Caco-2 (cell line): ENCODE measurements at regions not wholly inside any gene's neighbourhood (a gene's known extent, or its start where the extent isn't known, plus 50 kb on each side); places are given as distances from the start of the nearest gene placed in this dataset.

Source experiments
- BruUV-seq: library from RNA; stranded (reverse); fragments of 400-500 nt; replicated peaks from 2 replicates; lab custom pipeline; 2021; lab: Mats Ljungman, UMichigan
- CTCF ChIA-PET: fragments of 300-600 bp; sonication (Branson Sonifier 250); formaldehyde crosslinking; loops from one replicate; lab custom pipeline; 2022; ENCODE audit warnings: antibody characterized with exemption; lab: Charles Lee
- POLR2A ChIA-PET: fragments of 300-600 bp; sonication (Branson Sonifier 250); formaldehyde crosslinking; loops from one replicate; lab custom pipeline; 2022; ENCODE audit warnings: antibody characterized with exemption; lab: Charles Lee
- DNase-seq, 2 experiments: peaks; one replicate each; pipeline versions ENCODE4 v3.0.0 to v3.0.0-alpha.2; 2020 to 2022
- H3K27me3 ChIP-seq: replicated peaks from 2 replicates; pipeline ENCODE4 v1.6.0; 2011; ENCODE audit warnings: low read length; ENCODE audit not compliant: control insufficient read depth, insufficient read depth
- H3K36me3 ChIP-seq: 2 replicates; pipeline ENCODE4 v1.5.1; 2011; ENCODE audit warnings: low read length; ENCODE audit not compliant: control insufficient read depth, insufficient read depth
- H3K4me1 ChIP-seq: fragments of 250-450 bp; sonication (Bioruptor Pico); 2 replicates; pipeline ENCODE4 v1.5.1; 2020; ENCODE audit warnings: mild to moderate bottlenecking
- H3K4me3 ChIP-seq: 2 replicates; pipeline ENCODE4 v1.5.1; 2011; ENCODE audit warnings: low read depth, mild to moderate bottlenecking, control low read depth, low read length
- H3K9me3 ChIP-seq: fragments of 250-450 bp; sonication (Bioruptor Pico); 2 replicates; pipeline ENCODE4 v1.5.1; 2020; ENCODE audit warnings: mild to moderate bottlenecking, moderate library complexity
- H3K27ac Mint-ChIP-seq: one replicate; pipeline ENCODE4 v1.8.0; 2022; ENCODE audit warnings: mixed read lengths; ENCODE audit not compliant: unreplicated experiment
- H3K27me3 Mint-ChIP-seq: one replicate; pipeline ENCODE4 v1.8.0; 2022; ENCODE audit warnings: mixed read lengths; ENCODE audit not compliant: insufficient read depth, unreplicated experiment
- H3K36me3 Mint-ChIP-seq: one replicate; pipeline ENCODE4 v1.8.0; 2022; ENCODE audit warnings: mild to moderate bottlenecking, mixed read lengths; ENCODE audit not compliant: insufficient read depth, unreplicated experiment
- H3K4me1 Mint-ChIP-seq: one replicate; pipeline ENCODE4 v1.8.0; 2022; ENCODE audit warnings: low read depth, mixed read lengths; ENCODE audit not compliant: unreplicated experiment
- H3K4me3 Mint-ChIP-seq: one replicate; pipeline ENCODE4 v1.8.0; 2022; ENCODE audit warnings: mild to moderate bottlenecking, moderate library complexity, mixed read lengths; ENCODE audit not compliant: unreplicated experiment
- H3K9me3 Mint-ChIP-seq: one replicate; pipeline ENCODE4 v1.8.0; 2022; ENCODE audit warnings: mixed read lengths; ENCODE audit not compliant: unreplicated experiment
- CTCF ChIP-seq, 2 experiments: fragments of 200-600 bp in 1 of 2; IDR thresholded peaks; 1 replicate in 1 of 2; 2 replicates in 1 of 2; pipeline versions ENCODE4 v1.5.1 to v1.8.0; 2011 to 2022; ENCODE audit warnings: antibody characterized with exemption in 1 of 2, control low read depth in 1 of 2, inconsistent platforms in 1 of 2, low read depth in 1 of 2, low read length in 1 of 2, mild to moderate bottlenecking in 1 of 2, moderate library complexity in 1 of 2; ENCODE audit not compliant: insufficient read depth in 1 of 2, severe bottlenecking in 1 of 2, unreplicated experiment in 1 of 2
- intact Hi-C: fragments of 100-400 bp; cut with micrococcal nuclease; formaldehyde crosslinking; loops from one replicate; pipeline ENCODE4 v1.10.0; 2022; ENCODE audit not compliant: unreplicated experiment

GRCh38 chr2:45209302-45209701 is 200.1 kb upstream of the SIX2 start:
- H3K36me3 Mint-ChIP-seq, result no peaks in the 10 kb centered on the region
- Histone ChIP-seq H3K27me3 (no peaks in the 10 kb centered on the region), H3K4me1 (no peaks in the 10 kb centered on the region), H3K36me3 (no peaks in the 10 kb centered on the region), H3K9me3 (no peaks in the 10 kb centered on the region), H3K4me3 (no peak overlapping the region)
- DNase-seq, result no peak
- no peaks in the 10 kb centered on the region for H3K9me3 Mint-ChIP-seq
- H3K4me3 Mint-ChIP-seq, result no peak overlapping the region
- peaks cover 7% of the 10 kb centered on the region for H3K4me1 Mint-ChIP-seq
- ChIA-PET CTCF (no interaction called here), POLR2A (no interaction called here)
- no TSS peak for BruUV-seq
- intact Hi-C loops, result no loop called here
- H3K27me3 Mint-ChIP-seq, result peaks cover under 1% of the 10 kb centered on the region
- no peak overlapping the region for H3K27ac Mint-ChIP-seq
- no peak for TF ChIP-seq CTCF (IDR thresholded peaks at IDR 0.05; ENCODE audit: insufficient read depth in 1 of 2, low read depth in 1 of 2, low read length in 1 of 2, severe bottlenecking in 1 of 2, unreplicated experiment in 1 of 2)

- no peaks in the 10 kb centered on the region for H3K4me1 ChIP-seq
- no peaks in the 10 kb centered on the region for H3K27me3 ChIP-seq
- H3K36me3 Mint-ChIP-seq, result no peaks in the 10 kb centered on the region
- DNase-seq, result no peak
- TF ChIP-seq CTCF (IDR thresholded peaks at IDR 0.05; ENCODE audit: insufficient read depth in 1 of 2, low read depth in 1 of 2, low read length in 1 of 2, severe bottlenecking in 1 of 2, unreplicated experiment in 1 of 2), result no peak
- BruUV-seq, result no TSS peak
- H3K4me1 Mint-ChIP-seq, result no peaks in the 10 kb centered on the region
- H3K36me3 ChIP-seq, result no peaks in the 10 kb centered on the region
- H3K4me3 Mint-ChIP-seq, result no peak overlapping the region
- intact Hi-C loops, result no loop called here
- no peak overlapping the region for H3K4me3 ChIP-seq
- no peaks in the 10 kb centered on the region for H3K9me3 ChIP-seq
- H3K9me3 Mint-ChIP-seq, result peaks cover 7% of the 10 kb centered on the region
- peaks cover 14% of the 10 kb centered on the region for H3K27me3 Mint-ChIP-seq
- no peak overlapping the region for H3K27ac Mint-ChIP-seq
- ChIA-PET CTCF (no interaction called here), POLR2A (no interaction called here)
Observed at GRCh38 chr2:45207101-45207500, 197.8 kb upstream of the SIX2 start.

- Mint-ChIP-seq H3K9me3 (peaks cover 7% of the 10 kb centered on the region), H3K4me1 (no peaks in the 10 kb centered on the region), H3K36me3 (no peaks in the 10 kb centered on the region), H3K4me3 (no peak overlapping the region), H3K27me3 (peaks cover 20% of the 10 kb centered on the region), H3K27ac (no peak overlapping the region)
- BruUV-seq, result no TSS peak
- no peak for DNase-seq
- ChIA-PET CTCF (no interaction called here), POLR2A (no interaction called here)
- Histone ChIP-seq H3K27me3 (no peaks in the 10 kb centered on the region), H3K4me1 (no peaks in the 10 kb centered on the region), H3K4me3 (no peak overlapping the region), H3K36me3 (no peaks in the 10 kb centered on the region), H3K9me3 (no peaks in the 10 kb centered on the region)
- no peak for TF ChIP-seq CTCF (IDR thresholded peaks at IDR 0.05; ENCODE audit: insufficient read depth in 1 of 2, low read depth in 1 of 2, low read length in 1 of 2, severe bottlenecking in 1 of 2, unreplicated experiment in 1 of 2)
- intact Hi-C loops, result no loop called here
Observed at GRCh38 chr2:45205985-45206384, 196.7 kb upstream of the SIX2 start.
